ENCODE measurements at regions not wholly inside any gene's neighbourhood (a gene's known extent, or its start where the extent isn't known, plus 50 kb on each side); places are given as distances from the start of the nearest gene placed in this dataset.

DNA sequence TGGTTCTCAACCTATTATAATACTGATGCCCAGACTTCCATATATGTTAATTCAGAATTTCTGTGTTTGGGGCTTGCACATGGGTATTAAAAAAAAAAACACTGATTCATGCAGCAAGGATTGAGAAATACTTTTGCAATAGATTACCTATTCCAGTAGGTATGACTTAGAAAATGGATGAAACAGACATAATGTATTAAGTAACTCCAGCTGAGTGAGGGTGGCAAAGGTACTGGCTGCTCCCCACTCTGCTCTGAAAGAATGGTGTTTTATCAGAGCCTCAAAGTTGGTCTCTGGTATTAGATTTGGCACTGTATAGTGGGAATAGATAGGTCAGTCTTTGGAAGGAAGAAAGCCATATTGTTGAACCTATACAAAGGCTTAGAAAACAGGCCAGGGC is 234.3 kb upstream of the FOLH1 start:
- TF ChIP-seq, protein P1, sequence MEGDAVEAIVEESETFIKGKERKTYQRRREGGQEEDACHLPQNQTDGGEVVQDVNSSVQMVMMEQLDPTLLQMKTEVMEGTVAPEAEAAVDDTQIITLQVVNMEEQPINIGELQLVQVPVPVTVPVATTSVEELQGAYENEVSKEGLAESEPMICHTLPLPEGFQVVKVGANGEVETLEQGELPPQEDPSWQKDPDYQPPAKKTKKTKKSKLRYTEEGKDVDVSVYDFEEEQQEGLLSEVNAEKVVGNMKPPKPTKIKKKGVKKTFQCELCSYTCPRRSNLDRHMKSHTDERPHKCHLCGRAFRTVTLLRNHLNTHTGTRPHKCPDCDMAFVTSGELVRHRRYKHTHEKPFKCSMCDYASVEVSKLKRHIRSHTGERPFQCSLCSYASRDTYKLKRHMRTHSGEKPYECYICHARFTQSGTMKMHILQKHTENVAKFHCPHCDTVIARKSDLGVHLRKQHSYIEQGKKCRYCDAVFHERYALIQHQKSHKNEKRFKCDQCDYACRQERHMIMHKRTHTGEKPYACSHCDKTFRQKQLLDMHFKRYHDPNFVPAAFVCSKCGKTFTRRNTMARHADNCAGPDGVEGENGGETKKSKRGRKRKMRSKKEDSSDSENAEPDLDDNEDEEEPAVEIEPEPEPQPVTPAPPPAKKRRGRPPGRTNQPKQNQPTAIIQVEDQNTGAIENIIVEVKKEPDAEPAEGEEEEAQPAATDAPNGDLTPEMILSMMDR (IDR thresholded peaks at IDR 0.05): no peak
- TF ChIP-seq EP300 (IDR thresholded peaks at IDR 0.05): no peak
